ENCODE measurements at regions not wholly inside any gene's neighbourhood (a gene's known extent, or its start where the extent isn't known, plus 50 kb on each side); places are given as distances from the start of the nearest gene placed in this dataset.
"Not testable (repeated sequence)": the region's sequence is repeated elsewhere in the genome, so short reads cannot be mapped to it uniquely, and the experiment has no call there.

GRCh38 chr22:44574640-44575380 is 76.8 kb upstream of the RTL6 start:
- DNase-seq = no peak

DNA sequence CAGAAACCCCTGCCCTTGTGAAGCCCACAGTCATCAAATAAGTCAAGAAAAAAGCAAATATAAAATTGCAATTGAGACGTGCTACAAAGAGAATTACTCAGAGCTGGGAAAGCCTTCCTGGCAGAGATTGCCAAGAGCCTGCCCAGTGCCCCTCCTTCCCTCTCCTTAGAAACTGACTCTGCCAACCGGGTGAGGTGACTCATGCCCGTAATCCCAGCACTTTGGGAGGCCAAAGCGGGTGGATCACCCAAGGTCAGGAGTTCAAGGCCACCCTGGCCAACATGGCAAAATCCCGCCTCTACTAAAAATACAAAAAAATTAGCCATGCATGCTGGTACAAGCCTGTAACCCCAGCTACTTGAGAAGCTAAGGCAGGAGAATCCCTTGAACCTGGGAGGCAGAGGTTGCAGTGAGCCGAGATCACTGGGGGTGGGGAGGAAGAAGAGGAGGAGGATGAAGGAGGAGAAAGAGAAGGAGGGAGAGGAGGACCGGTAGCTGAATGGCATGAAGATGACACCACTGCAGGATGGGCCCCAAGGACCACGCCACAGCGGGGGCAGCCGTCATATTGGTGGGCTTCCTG is 76.1 kb upstream of the RTL6 start:
- DNase-seq = no peak

DNA sequence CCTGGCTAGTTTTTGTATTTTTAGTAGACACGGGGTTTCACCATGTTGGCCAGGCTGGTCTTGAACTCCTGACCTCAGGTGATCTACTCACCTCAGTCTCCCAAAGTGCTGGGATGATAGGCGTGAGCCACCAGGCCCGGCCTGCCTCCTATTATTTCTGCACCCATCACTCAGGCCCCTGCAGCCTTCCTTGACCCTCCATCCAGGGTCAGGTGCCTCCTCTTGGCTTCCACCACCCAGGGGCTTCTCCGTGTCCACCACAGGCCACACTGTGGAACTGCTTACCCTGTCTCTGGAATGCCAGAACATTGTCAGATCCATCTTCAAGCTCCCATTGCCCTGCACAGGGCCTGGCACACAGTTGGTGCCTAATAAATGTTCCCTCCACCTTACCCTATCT is 75.4 kb upstream of the RTL6 start:
- no peak for DNase-seq

GRCh38 chr22:44572414-44573207 is 74.6 kb upstream of the RTL6 start:
- DNase-seq = no peak

DNA sequence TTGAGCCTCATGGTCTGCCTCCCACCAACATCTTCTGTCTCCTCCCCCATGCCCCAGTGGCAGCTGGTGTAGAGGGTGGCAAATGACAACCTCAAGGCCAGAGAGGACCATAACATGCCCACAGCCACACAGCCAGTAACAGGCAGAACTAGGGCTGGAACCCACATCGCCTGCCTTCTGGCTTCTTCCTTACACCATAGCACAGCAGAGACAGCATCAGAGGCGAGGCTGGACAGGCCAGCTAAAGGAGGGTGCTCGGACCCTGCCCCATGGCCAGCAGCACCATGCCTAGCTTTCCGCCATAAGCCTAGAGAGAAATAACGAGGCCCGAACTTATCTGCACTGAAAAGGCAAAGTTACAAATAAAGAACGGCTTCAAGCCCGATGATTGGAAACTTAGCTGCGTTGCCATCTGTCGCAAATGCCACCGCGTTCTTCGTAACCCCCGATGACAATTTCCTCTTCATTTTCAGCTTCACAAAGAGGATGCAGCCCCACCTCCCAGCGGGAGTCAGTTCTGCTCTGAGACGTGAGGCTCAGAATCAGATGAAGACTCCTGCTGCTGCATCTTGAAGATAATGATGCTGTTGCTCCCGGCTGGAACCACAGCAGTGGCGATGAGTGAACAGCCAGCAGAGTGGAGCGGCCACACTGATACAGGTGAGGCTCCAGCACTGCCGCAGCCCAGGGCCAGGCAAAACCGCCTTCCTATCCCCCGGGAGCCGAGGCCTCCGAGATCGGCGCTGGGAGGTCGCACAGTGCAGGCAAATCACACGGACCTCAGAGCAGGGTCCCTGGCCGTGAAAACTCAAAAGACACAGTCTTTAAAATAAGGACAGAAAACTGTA is 73.8 kb upstream of the RTL6 start:
- DNase-seq = no peak

- no peak for DNase-seq
Measured at GRCh38 chr22:44570476-44571445, 72.7 kb upstream of the RTL6 start.

- no peak for DNase-seq
Measured at GRCh38 chr22:44569561-44569991, 71.5 kb upstream of the RTL6 start.

DNA sequence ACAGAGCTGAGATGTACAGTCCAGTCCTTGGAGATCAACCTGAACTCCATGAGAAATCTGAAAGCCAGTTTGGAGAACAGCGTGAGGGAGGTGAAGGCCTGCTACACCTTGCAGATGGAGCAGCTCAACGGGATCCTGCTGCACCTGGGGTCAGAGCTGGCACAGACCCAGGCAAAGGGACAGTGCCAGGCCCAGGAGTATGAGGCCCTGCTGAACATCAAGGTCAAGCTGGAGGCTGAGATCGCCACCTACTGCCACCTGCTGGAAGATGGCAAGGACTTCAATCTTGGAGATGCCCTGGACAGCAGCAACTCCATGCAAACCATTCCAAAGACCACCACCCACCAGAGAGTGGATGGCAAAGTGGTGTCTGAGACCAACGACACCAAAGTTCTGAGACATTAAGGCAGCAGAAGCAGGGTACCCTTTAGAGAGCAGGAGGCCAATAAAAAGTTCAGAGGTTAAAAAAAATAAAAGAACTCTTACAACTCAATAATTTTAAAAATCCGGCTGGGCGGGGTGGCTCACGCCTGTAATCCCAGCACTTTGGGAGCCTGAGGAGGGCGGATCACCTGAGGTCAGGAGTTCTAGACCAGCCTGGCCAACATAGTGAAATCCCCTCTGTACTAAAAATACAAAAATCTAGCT is 69.9 kb upstream of the RTL6 start:
- DNase-seq = no peak

GRCh38 chr22:44567378-44567841 is 69.4 kb upstream of the RTL6 start:
- not testable (repeated sequence) for DNase-seq

DNA sequence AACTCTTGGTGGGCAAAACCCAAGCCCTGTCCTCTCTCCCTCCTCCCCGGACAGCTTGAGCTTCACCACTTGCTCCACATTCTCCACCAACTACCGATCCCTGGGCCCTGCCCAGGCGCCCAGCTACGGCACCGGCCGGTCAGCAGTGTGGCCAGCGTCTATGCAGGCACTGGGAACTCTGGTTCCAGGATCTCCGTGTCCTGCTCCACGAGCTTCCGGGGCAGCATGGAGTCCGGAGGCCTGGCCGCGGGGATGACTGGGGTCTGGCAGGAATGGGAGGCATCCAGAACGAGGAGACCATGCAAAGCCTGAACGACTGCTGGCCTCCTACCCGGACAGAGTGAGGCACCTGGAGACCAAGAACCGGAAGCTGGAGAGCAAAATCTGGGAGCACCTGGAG is 68.9 kb upstream of the RTL6 start:
- DNase-seq = no peak

DNA sequence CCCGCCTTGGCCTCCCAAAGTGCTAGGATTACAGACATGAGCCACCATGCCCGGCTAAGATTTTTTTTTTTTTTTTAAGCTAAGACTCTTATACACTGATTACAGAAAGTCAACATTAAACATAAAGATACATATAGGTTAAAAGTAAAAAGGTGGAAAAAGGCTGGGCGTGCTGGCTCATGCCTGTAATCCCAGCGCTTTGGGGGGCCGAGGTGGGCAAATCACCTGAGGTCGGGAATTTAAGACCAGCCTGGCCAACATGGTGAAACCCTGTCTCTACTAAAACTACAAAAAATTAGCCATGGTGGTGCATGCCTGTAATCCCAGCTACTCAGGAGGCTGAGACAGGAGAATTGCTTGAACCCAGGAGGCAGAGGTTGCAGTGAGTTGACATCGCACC is 64.6 kb upstream of the RTL6 start:
- DNase-seq = not testable (repeated sequence)

- no peak for DNase-seq
Measured at GRCh38 chr22:44561139-44561840, 63.3 kb upstream of the RTL6 start.

GRCh38 chr22:44558671-44559070 is 60.6 kb upstream of the RTL6 start:
- DNase-seq = not testable (repeated sequence)

DNA sequence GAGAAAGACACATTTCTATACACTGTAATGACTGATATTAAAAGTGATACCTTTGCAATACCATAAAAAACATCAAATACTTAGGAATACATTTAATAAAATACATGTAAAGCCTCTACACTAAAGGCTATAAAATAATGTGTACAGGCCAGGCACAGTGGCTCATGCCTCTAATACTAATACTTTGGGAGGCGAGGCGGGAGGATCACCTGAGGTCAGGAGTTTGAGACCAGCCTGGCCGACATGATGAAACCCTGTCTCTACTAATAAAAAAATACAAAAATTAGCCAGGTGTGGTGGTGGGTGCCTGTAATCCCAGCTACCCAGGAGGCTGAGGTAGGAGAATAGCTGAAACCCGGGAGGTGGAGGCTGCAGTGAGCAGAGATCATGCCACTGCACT is 59.8 kb upstream of the RTL6 start:
- not testable (repeated sequence) for DNase-seq

- no peak for DNase-seq
Measured at GRCh38 chr22:44557064-44557748, 59.2 kb upstream of the RTL6 start.

- DNase-seq = no peak
Measured at GRCh38 chr22:44555597-44555996, 57.6 kb upstream of the RTL6 start.

GRCh38 chr22:44555046-44555445 is 57.0 kb upstream of the RTL6 start:
- no peak for DNase-seq

DNA sequence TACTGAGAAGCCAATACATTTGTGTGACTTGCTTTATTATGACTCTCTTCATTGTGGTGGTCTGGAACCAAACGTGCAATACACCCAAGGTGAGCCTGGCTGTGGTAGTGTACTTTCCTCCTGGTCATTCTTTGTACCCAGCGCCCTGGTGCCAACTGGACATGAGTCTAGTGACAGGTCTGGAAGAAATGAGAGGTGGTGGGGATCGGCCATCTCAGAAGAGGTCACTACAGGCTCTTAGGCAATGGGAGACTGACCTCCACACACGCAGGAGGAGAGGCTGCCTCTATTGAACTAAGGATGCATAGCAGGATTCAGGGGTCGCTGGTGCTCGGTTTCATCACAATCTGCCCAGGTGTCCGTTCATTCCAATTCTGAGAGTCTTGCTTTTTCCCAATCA is 56.4 kb upstream of the RTL6 start:
- no peak for DNase-seq

- no peak for DNase-seq
Measured at GRCh38 chr22:44550711-44551491, 52.9 kb upstream of the RTL6 start.

Measured in midbrain (tissue), 1 donor.